NT2/D1 (cell line): ENCODE measurements at regions not wholly inside any gene's neighbourhood (a gene's known extent, or its start where the extent isn't known, plus 50 kb on each side); places are given as distances from the start of the nearest gene placed in this dataset.

Source experiments
- SUZ12 ChIP-seq: IDR thresholded peaks from 2 replicates; pipeline ENCODE4 v1.6.1; 2011; ENCODE audit not compliant: insufficient read length, insufficient read depth; ENCODE audit errors: extremely low read depth
- YY1 ChIP-seq: IDR thresholded peaks from 2 replicates; pipeline ENCODE4 v1.6.1; 2011; ENCODE audit not compliant: insufficient read length, insufficient read depth
- ZNF274 ChIP-seq: IDR thresholded peaks from 2 replicates; pipeline ENCODE4 v1.6.1; 2011; ENCODE audit warnings: mild to moderate bottlenecking, low read depth, low read length

DNA sequence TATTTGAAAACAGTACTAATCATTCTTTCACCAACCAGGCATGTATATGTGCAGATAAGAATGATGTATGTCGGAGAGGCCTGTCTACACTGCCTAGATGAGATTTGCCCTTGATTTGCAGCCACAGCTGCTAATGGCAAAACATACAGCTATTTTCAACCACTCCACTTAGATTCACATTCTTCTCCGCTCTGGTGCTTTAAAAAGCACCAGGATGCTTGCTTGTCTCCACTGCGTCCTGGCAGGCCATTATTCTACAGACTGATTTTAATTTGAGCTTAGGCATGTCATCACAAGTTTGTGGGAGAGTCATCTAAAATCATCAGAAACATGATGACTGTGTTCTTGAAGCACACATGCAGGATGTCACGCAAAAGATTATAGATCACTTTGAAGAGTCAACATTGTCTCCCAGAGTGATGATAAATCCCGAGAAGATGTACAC, 119.0 kb upstream of the NRIP1 start:
- TF ChIP-seq YY1 (no peak), ZNF274 (no peak), SUZ12 (no peak)
